Raji (cell line): ENCODE measurements at regions not wholly inside any gene's neighbourhood (a gene's known extent, or its start where the extent isn't known, plus 50 kb on each side); places are given as distances from the start of the nearest gene placed in this dataset.

Experiments used
- POLR2A ChIP-seq: IDR thresholded peaks from 2 replicates; pipeline ENCODE4 v1.6.1; 2011; ENCODE audit warnings: low read depth, low read length, control low read depth; ENCODE audit not compliant: insufficient read depth

GRCh38 chr4:146124023-146124680 is 51.4 kb upstream of the LSM6 start:
- no peak for TF ChIP-seq POLR2A

- no peak for TF ChIP-seq POLR2A
Observed at GRCh38 chr4:146123231-146123630, 52.3 kb upstream of the LSM6 start.

- no peak for TF ChIP-seq POLR2A
Observed at GRCh38 chr4:146122398-146122797, 53.1 kb upstream of the LSM6 start.

- no peak for TF ChIP-seq POLR2A
Observed at GRCh38 chr4:146121757-146122156, 53.8 kb upstream of the LSM6 start.

- TF ChIP-seq POLR2A = no peak
Observed at GRCh38 chr4:146119845-146120404, 55.6 kb upstream of the LSM6 start.

GRCh38 chr4:146114066-146114465 is 61.5 kb upstream of the LSM6 start:
- TF ChIP-seq POLR2A = no peak

- no peak for TF ChIP-seq POLR2A
Observed at GRCh38 chr4:146113171-146113570, 62.3 kb upstream of the LSM6 start.

GRCh38 chr4:146112389-146112788 is 63.1 kb upstream of the LSM6 start:
- TF ChIP-seq POLR2A = no peak

- no peak for TF ChIP-seq POLR2A
Observed at GRCh38 chr4:146110871-146111485, 64.5 kb upstream of the LSM6 start.

- no peak for TF ChIP-seq POLR2A
Observed at GRCh38 chr4:146108756-146109155, 66.8 kb upstream of the LSM6 start.

GRCh38 chr4:146107587-146108240 is 67.8 kb upstream of the LSM6 start:
- TF ChIP-seq POLR2A = no peak

- TF ChIP-seq POLR2A = no peak
Observed at GRCh38 chr4:146105464-146105863, 70.1 kb upstream of the LSM6 start.

GRCh38 chr4:146104541-146104940 is 71.0 kb upstream of the LSM6 start:
- no peak for TF ChIP-seq POLR2A

GRCh38 chr4:146099585-146099984 is 75.9 kb upstream of the LSM6 start:
- no peak for TF ChIP-seq POLR2A

- no peak for TF ChIP-seq POLR2A
Observed at GRCh38 chr4:146098978-146099377, 76.5 kb upstream of the LSM6 start.

GRCh38 chr4:146098397-146098796 is 77.1 kb upstream of the LSM6 start:
- TF ChIP-seq POLR2A = no peak
